Type B pancreatic cell (in vitro differentiated cells): ENCODE measurements at regions not wholly inside any gene's neighbourhood (a gene's known extent, or its start where the extent isn't known, plus 50 kb on each side); places are given as distances from the start of the nearest gene placed in this dataset.
A peak's percentile ranks its signal among the peaks of the same experiment; 100 is the strongest.

Experiments
- DNase-seq: peaks from one replicate; pipeline ENCODE4 v3.0.0; 2021; ENCODE audit warnings: mixed read lengths; ENCODE audit not compliant: unreplicated experiment; ENCODE audit errors: extremely low spot score
- H3K27ac Mint-ChIP-seq: 2 replicates; pipeline ENCODE4 v1.8.0; 2021; ENCODE audit warnings: mild to moderate bottlenecking, mixed read lengths
- H3K27me3 Mint-ChIP-seq: 2 replicates; pipeline ENCODE4 v1.8.0; 2021; ENCODE audit warnings: mixed read lengths
- H3K36me3 Mint-ChIP-seq: 2 replicates; pipeline ENCODE4 v1.8.0; 2021; ENCODE audit warnings: mixed read lengths
- H3K4me1 Mint-ChIP-seq: one replicate; pipeline ENCODE4 v1.8.0; 2021; ENCODE audit warnings: mixed read lengths; ENCODE audit not compliant: unreplicated experiment
- H3K4me3 Mint-ChIP-seq: 2 replicates; pipeline ENCODE4 v1.8.0; 2021; ENCODE audit warnings: mild to moderate bottlenecking, mixed read lengths
- H3K9me3 Mint-ChIP-seq: 2 replicates; pipeline ENCODE4 v1.8.0; 2021; ENCODE audit warnings: mixed read lengths
- CTCF ChIP-seq: fragments of 200-600 bp; sonication (generic); conservative IDR thresholded peaks from 2 replicates; pipeline ENCODE4 v1.5.0; 2021; ENCODE audit warnings: antibody characterized with exemption, mild to moderate bottlenecking

GRCh38 chr2:160928854-160929301, 231.3 kb upstream of the TANK start:
- DNase-seq, result no peak
- Mint-ChIP-seq H3K4me1 (peaks cover 5% of the 10 kb centered on the region), H3K27ac (peak overlapping the region; percentile 12), H3K9me3 (no peaks in the 10 kb centered on the region), H3K4me3 (no peak overlapping the region), H3K36me3 (peaks cover 3% of the 10 kb centered on the region), H3K27me3 (no peaks in the 10 kb centered on the region)
- no peak for TF ChIP-seq CTCF

- Mint-ChIP-seq H3K27ac (no peak overlapping the region), H3K36me3 (peaks cover 3% of the 10 kb centered on the region), H3K4me3 (no peak overlapping the region), H3K4me1 (peaks cover 5% of the 10 kb centered on the region), H3K27me3 (no peaks in the 10 kb centered on the region), H3K9me3 (no peaks in the 10 kb centered on the region)
- no peak for TF ChIP-seq CTCF
- DNase-seq, result no peak
These were observed 228.7 kb upstream of the TANK start for GRCh38 chr2:160931531-160931930.

GRCh38 chr2:160932960-160933359, 227.3 kb upstream of the TANK start:
- Mint-ChIP-seq H3K9me3 (peaks cover 11% of the 10 kb centered on the region), H3K27ac (peak overlapping the region; percentile 11), H3K4me3 (no peak overlapping the region), H3K36me3 (peaks cover 3% of the 10 kb centered on the region), H3K4me1 (peaks cover 5% of the 10 kb centered on the region), H3K27me3 (no peaks in the 10 kb centered on the region)
- TF ChIP-seq CTCF, result no peak
- DNase-seq, result no peak

- peaks cover 5% of the 10 kb centered on the region for H3K4me1 Mint-ChIP-seq
- no peak for TF ChIP-seq CTCF
These were observed 226.0 kb upstream of the TANK start for GRCh38 chr2:160934263-160934662.

GRCh38 chr2:160934991-160935390, 225.2 kb upstream of the TANK start:
- no peak for DNase-seq
- peaks cover 12% of the 10 kb centered on the region for H3K9me3 Mint-ChIP-seq
- TF ChIP-seq CTCF, result no peak
- no peak overlapping the region for H3K4me3 Mint-ChIP-seq
- no peaks in the 10 kb centered on the region for H3K36me3 Mint-ChIP-seq
- peaks cover 5% of the 10 kb centered on the region for H3K4me1 Mint-ChIP-seq
- H3K27ac Mint-ChIP-seq, result peak overlapping the region; percentile 93
- H3K27me3 Mint-ChIP-seq, result no peaks in the 10 kb centered on the region

More at GRCh38 chr2:160934263-160934662, 226.0 kb upstream of the TANK start:
- no peak for DNase-seq
- peaks cover 12% of the 10 kb centered on the region for H3K9me3 Mint-ChIP-seq
- H3K27ac Mint-ChIP-seq, result peak overlapping the region; percentile 86
- no peak overlapping the region for H3K4me3 Mint-ChIP-seq
- no peaks in the 10 kb centered on the region for H3K27me3 Mint-ChIP-seq
- H3K36me3 Mint-ChIP-seq, result no peaks in the 10 kb centered on the region
